DMS153 (cell line): ENCODE measurements at regions not wholly inside any gene's neighbourhood (a gene's known extent, or its start where the extent isn't known, plus 50 kb on each side); places are given as distances from the start of the nearest gene placed in this dataset.
"Not testable (repeated sequence)": the region's sequence is repeated elsewhere in the genome, so short reads cannot be mapped to it uniquely, and the experiment has no call there.

Source experiments
- DNase-seq: peaks from one replicate; lab custom pipeline; 2025; lab: John Stamatoyannopoulos, UW

DNA sequence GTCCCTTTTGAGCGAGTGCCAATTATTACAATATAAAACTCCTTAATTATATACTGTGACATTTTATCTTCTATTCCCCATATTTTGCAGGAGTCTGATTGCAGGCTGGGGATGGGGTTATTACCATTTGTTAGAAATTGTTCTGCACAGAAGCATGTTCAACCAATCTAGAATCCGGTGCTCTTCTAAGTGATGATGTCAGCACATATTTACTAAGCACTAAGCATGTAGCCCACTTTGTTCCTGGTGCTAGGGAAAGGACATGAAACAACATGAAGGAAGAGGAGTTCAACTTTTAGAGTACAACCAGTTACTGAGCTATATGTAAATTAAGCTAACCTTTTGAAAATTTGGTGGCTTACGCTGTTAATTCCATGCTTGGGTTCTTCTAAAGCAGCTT, 52.8 kb upstream of the IL1RAPL2 start:
- DNase-seq, result no peak

DNA sequence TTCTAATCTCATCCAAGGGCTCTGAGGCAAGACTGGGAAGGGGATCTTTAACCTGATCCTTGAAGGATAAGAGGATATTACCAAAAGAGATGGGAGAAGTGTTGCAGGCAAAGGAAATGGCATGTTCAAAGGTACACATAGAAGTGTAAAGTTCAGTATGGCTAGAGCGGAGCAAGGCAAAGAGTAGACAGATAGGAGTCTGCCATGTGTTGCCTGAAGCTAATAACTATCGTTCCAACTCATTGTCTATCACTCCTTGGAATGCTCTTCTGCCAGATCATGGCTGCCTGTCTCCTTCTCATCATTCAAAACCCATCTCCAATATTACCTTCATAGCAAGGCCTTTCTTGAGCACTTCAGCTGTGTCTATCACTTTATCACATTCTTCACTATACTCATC, 55.2 kb upstream of the IL1RAPL2 start:
- no peak for DNase-seq

DNA sequence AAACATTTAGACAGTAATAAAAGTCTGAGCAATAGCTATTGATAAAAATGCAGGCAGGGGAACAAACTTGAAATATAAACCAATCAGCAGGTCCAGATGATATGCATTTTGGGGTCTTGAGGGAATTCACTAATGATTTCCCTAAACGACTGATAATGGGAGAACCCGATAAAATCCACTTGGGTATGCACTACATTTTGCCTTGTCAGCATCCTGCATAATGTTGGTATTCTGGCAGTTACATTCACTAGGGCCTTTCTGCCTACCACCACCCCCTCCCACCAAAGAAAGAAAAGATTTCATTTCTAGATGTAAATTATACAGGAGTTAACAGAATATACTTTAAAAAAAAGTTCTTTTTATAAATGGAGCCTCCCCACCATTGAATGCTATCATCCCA, 63.5 kb upstream of the IL1RAPL2 start:
- no peak for DNase-seq

DNA sequence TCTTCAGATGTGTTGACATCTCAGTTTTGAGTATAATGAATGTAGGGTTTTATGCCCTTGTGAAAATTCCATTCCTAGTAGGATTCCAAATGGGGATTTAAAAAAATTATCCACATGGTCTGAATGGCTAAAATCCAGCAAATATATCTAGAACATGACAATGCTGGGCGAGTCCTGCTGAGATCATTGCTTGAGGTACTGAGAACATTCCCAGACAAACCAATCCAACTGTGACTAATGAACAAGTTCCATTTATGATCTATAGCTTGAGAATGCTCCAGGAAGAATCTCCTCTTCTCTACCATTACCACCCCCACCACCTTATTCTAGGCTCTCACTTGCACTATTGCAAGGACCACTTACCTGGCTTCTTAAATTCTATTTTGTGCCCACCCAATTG, 77.2 kb upstream of the IL1RAPL2 start:
- DNase-seq, result no peak

DNA sequence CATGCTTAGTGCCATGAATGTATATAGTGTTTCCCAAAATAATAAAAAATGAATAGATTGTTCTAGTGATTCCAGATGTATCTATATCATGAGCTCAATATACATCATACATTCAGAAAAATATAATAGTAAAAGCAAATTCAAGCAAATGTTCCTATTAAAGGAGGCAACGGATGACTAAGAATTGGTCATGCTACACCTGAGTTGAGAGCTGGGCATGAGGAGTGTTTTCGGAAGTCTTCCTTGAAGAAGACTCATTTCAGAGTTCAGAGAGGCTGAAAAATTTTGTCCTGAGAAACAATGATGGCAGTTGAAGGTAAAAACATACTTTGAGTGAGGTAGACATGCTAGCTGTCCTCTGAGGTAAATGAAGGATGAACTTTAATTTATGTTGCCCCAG, 79.3 kb upstream of the IL1RAPL2 start:
- DNase-seq, result no peak

DNA sequence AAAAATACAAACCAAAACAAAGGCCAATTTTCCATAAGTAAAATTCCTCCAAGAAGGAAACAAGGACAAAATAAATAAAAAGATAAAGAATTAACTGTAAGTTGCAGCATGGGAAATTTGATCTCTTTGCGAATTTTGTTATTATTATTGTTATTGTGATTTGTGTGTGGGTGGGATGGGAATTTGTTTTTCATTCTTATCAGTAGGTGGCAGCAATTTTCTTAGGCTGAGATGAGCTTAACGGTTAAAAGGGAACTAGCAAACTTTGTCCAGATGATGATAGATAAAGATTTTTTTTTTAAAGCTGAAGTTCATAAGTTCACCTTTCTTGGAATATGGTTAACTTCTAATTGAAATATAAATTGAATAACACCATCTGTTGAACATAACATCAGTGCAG, 83.2 kb upstream of the IL1RAPL2 start:
- DNase-seq, result no peak

DNA sequence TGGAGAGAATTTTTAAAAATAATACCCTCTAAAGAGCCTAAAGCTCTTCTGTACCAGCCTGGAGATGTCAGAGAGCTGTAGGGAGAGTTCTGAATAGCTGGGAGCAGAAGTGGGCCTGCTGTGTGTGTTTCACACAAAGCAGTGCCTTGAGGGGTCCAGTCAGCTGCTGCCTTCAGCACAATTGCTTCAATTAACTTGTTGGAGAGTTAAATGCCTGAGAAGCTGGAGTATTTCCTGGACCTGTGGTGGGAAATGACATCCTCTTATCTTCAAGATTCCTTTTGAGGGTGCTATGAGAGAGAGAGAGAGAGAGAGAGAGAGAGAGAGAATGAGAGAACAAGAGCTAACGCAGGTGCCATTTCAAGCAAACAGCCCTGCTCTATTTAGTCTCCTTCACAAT, 96.2 kb upstream of the IL1RAPL2 start:
- DNase-seq, result no peak

DNA sequence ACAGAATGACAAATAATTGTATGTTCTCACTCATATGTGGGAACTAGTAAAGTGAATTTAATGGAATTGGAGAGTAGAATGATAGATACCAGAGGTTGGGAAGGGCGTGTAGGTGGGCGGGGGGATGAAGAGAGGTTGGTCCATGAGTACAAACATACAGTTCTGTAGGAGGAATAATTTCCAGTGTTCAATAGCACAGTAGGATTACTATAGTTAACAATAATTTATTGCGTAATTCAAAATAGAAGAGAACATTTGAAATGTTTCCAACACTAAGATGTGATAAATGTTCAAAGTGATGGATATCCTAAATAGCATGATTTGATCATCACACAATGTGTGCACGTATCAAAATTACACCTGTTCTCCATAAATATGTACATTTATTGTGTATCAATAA, 106.2 kb upstream of the IL1RAPL2 start:
- no peak for DNase-seq

DNA sequence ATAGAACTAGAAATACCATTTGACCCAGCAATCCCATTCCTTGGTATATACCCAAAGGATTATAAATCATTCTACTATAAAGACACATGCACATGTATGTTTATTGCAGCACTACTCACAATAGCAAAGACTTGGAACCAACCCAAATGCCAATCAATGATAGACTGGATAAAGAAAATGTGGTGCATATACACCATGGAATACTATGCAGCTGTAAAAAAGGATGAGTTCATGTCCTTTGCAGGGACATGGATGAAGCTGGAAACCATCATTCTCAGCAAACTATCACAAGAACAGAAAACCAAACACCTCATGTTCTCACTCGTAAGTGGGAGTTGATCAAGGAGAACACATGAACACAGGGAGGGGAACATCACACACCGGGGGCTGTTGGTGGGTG, 108.9 kb upstream of the IL1RAPL2 start:
- not testable (repeated sequence) for DNase-seq

DNA sequence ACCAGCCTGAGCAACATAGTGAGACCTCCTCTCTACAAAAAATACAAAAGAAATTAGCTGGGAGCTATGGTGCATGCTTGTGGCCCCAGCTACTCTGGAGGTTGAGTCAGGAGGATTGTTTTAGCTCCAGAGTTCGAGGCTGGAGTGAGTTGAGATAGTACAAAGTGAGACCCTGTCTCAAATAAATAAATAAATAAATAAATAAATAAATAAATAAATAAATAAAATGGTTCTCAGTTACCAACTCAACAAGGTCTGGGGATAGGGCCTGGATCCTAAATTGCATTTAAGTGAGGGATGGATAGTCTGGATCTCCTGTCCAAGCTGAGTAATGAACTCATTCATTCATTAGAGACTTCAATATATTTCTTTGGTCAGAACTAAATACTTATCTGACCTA, 115.7 kb upstream of the IL1RAPL2 start:
- DNase-seq, result no peak

DNA sequence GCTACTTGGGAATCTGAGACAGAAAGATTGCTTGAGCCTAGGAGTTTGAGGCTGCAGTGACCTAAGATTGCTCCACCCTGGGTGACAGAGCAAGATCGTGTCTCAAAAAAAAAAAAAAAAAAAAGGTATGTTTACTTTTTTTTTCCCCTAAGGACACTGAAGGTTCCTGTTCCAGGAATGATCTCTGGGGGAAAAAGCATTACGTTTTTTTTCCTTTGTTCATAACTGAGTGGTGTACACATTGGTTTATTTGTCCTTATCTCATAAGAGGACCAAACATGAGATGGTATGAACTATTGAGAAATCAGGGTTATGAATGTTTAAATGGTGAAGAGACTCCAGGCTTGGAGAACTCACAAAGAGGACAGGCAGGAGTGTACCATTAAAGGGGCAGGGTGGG, 120.4 kb upstream of the IL1RAPL2 start:
- no peak for DNase-seq

DNA sequence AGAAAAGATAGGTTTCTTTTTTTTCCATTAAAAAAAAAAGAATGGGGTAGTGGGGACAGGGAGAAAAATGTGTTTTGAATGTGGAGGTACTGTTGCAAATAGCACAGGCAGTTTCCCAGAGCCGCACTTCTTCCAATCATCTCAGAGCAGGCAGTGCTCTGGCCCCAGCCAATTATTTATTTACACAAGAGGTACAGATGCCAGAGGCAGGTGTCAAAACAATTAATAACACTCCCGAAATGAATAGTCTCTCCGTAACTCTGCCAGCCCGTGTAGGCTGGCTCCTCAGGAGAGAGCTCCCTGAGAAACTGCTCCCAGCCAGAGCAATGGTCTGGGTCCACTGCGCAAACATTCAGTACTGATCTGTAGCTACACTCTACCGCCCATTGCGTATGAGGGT, 130.8 kb upstream of the IL1RAPL2 start:
- peak; percentile 2 for DNase-seq

DNA sequence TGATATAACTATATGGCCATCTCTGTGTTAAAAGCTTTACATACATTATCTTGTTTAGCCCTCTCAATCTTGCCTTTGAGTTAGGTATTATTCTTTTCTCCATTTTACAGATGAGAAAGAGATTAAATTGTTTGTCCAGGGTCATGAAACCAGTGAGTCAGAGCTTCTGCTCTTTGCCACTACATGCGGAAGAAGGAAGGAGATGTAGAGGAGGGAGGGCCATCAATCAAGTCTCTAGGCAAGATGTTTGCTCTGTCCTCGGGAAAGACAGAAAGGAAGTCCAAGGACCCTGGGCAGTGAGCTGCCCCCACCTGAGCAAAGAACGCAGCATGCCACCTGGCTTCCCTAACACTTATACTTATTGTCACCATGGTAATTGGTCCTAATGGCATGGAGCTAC, 133.7 kb upstream of the IL1RAPL2 start:
- DNase-seq, result no peak

DNA sequence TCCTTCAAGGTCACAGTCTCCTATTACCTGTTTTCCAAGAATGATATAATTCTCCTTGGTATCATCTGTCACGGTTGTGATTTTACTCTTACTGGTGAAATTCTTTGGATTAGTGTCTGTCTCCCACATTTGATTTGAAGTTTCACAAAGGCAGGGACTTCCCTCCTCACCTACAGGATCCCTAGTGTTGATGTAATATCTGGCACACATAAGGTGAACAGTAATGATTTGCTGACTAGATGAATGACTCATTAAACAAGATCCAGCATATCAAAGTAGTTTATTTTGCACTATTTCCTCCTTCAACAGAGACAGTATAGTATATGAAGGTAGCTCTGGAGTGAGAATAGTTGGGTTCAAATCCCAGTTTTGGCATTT, 135.3 kb upstream of the IL1RAPL2 start:
- no peak for DNase-seq

DNA sequence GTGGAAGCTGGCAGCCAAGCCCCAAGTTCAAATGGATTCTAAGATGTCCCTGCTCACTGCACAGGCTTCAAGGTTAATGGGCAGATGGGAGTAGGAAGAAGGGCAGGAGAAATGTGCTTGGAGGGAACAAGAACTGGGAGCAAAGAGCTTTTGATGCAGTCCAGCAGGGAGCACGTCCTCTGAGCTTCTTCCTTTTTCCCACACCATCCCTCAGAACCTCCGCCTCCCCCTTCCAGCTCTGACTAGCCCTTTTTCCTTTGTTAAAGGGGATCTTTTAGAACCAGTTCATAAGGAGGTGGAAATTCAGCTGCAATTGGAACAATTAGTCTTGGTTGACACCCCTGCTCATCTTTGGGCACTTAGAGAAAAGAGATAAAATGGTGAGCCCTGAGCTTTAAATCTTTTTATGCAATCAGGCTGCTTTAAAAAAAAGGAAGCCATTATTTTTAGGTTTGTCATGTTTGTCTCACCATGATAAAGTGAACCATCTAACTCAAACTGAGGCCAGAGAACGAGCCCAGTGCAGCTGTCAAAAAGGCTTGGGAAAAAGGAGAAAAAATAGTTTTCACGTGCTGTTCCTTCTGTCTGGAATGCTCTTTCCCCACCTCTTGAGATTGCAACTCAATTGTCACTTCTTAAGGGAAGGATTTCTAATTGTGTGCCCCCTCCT, 135.8 kb upstream of the IL1RAPL2 start:
- DNase-seq, result no peak

DNA sequence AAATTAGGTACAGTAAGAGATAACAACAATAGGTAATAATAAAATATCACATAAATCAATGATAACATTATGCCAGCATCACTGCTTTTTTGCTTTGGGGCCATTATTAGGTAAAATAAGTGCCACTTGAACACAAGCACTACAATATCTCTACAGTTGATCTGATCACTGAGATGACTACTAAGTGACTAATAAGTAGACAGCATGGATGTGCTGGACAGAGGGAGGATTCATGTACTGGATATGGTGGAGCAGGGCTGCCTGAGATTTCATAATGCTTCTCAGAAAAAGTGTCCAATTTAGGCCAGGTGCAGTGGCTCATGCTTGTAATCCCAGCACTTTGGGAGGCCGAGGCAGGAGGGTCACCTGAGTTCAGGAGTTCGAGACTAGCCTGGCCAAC, 137.8 kb upstream of the IL1RAPL2 start:
- no peak for DNase-seq

DNA sequence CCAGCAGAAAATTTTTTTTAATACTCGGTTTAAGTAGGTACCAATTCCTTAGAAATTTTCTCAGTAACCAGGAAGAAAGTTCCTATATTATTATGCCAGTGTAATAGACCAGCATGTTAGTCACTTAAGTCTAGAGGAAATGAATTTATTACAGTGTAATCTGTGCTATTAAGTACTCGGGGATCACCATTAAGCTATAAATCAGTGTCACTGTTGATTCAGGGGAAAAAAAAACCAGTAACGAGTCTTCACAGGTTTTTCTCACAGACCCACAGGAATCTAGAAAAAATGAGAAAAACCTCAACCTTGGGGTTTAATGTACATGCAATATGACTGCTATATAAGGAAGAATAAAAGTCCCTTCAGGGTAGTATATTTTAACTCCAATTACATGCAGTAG, 138.3 kb upstream of the IL1RAPL2 start:
- no peak for DNase-seq

DNA sequence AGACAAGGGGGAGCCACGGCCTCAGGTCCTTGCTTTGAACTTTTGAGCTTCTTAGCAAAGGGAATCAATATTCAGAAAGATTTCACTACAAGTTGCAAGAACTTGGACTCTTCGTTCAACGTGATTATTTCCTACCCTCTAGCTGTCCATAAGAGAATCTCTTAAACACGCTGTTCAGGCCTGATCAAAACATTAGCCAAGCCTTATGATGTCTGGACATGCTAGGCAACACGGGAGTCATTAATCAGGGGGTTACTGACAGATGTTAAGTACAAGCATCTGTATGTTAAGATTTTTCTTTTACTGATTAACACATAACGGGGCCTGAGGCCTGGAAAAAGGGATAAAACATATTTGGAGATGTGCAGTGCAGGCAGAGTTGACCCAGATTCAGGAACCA, 138.9 kb upstream of the IL1RAPL2 start:
- DNase-seq, result no peak

DNA sequence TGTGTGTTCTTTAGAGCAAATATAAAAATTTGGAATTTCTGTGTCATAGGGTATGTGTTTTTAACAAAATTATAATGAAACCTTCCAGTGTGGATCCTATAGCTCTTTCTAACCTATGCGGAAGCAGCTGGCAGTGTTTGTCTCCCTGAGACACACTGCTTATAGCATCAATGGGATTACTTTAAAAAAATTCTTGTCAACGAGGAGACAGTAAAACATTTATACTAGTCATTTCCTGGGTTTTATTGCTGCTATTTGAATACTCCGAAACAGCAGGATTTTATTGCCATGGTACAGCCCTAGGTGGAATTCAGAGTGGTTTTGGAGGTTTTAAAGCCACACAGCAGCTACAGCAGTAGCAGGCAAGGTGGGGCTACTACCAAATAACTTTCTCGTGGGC, 145.1 kb upstream of the IL1RAPL2 start:
- DNase-seq, result peak; percentile 41

DNA sequence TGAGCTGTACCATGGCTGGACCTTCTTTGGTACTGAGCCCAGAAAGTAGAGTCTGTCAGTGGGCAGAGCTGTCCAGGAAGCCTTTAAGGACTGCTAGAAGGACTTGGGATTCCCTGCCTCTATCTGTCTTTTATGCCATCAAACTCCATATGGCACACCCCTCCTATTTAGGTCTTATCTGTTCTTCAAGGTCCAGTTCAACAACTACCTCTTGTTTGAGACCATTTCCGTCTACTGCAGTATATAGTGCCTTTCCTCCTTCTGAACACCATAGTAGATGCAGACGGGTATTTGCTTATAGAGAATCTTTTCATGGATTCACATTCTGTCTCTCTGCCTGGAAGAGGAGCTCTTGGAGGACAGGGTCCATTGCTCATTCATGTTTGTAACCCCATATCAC, 146.1 kb upstream of the IL1RAPL2 start:
- no peak for DNase-seq

DNA sequence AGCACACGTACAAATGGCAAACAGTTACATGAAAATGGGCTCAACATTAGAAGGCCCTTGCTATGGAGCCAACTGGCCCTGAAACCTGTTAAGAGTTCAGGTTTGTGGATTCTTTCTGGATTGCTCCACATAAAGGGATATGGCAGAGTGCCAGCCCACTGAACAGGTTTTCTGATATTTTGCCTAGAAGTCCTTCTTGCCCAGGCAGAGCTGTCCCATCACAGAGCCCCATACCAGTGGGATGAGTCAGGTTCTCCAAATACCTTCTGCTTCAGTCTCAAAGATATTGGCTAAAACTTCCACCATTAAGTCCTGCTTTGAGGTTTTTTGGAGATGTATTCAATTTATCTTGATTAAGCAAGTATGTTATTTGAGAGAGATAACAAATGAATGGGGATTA, 146.8 kb upstream of the IL1RAPL2 start:
- no peak for DNase-seq

DNA sequence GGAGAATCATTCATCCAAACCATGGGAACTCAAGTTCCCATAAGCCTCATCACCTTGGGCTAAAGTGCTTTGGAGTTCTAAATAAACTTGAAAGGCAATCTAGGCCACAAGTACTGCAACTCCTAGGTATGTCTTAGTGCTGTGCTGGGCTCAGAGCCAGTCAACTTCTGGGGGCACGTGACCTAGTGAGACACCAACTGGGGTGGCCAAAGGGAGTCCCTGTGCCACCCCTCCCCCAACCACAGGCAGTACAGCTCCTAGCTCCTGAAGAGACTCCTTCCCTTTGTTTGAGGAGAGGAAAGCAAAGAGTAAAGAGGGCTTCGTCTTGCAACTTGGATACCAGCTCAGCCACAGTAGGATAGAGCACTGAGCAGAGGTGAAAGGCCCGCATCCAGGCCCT, 154.2 kb upstream of the IL1RAPL2 start:
- DNase-seq, result no peak

DNA sequence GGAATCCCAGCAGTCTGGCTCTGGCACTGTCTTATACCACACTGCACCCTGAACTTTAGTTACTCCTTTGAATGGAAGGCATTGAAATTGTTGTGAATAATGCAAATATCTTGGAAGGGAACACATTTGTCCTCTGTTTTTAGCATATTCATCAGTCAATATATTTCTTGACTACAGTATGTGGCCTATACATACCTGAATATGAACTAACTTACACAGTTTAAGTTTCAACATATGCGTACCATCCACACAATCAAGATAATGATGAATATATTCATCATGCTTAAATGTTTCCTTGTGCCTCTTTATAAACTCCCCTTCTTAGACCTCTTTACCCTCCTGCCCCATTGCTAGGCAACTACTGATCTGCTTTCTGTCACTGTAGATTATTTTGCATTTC, 145.7 kb upstream of the ESX1 start:
- DNase-seq, result no peak

DNA sequence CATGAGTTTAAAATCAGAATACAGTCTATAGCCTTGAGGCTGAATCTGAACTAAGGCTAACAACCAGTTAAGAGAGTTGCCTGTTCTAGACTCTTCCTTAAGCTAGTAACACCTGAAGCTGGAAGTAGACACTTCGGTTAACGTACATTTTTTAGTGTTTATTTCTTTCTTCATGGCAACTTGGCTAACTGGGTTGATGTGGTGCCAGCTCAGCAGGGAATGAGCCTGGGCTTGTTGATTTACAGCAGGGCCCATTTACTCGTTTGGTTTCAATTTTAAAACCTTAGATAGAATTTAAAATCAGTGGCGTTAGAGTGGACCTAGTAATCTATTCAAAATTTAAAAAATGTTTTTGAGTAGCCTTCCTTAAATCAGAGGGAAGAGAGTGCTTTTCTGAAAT, 137.6 kb upstream of the ESX1 start:
- DNase-seq, result no peak

DNA sequence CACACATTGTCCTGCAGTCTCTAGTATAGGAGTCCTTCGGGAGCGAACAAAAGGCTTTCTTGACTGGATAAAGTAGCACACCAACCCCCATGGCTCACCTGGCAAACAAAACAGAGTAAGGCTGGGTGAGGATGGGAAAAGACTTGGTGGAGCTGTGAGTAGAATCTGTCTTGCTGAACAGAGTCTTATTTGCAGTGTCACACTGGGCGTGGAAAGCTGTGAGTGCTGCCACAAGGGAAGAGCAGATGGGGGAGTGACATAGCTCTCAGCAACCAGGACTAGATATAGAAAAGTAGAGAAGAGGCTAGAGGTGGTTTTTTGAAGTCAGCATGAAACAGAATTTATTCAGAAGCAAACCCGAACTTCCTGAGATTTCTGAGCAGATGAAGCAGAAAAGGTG, 137.2 kb upstream of the ESX1 start:
- DNase-seq, result no peak
